SK-N-SH treated with all-trans-retinoic acid at 6 μM for 48 hours (cell line): ENCODE measurements at regions not wholly inside any gene's neighbourhood (a gene's known extent, or its start where the extent isn't known, plus 50 kb on each side); places are given as distances from the start of the nearest gene placed in this dataset.

Experiments used
- ATAC-seq: fragments of 200-7000 bp; cut with Tn5 transposase; 3 replicates; pipeline ENCODE4 v1.9.1; 2020; ENCODE audit warnings: mild to moderate bottlenecking, moderate library complexity
- ARNTL ChIP-seq: fragments of 450-650 bp; formaldehyde crosslinking; IDR thresholded peaks from 2 replicates; pipeline ENCODE4 v1.5.0; 2020; ENCODE audit warnings: low read depth, mild to moderate bottlenecking, moderate library complexity, borderline replicate concordance
- BACH2 ChIP-seq: fragments of 250-450 bp; sonication (Bioruptor Pico); IDR thresholded peaks from 2 replicates; pipeline ENCODE4 v1.9.0; 2021; ENCODE audit warnings: mild to moderate bottlenecking, borderline replicate concordance
- CSDC2 ChIP-seq: fragments of 250-450 bp; sonication (Bioruptor Pico); IDR thresholded peaks from 2 replicates; pipeline ENCODE4 v1.5.0; 2020; ENCODE audit warnings: mild to moderate bottlenecking, moderate library complexity
- CSRNP3 ChIP-seq: fragments of 250-450 bp; sonication (Bioruptor Pico); IDR thresholded peaks from 2 replicates; pipeline ENCODE4 v1.5.1; 2021; ENCODE audit warnings: mild to moderate bottlenecking, moderate library complexity
- ESRRG ChIP-seq: fragments of 250-450 bp; sonication (Bioruptor Pico); IDR thresholded peaks from 2 replicates; pipeline ENCODE4 v1.6.1; 2021; ENCODE audit warnings: mild to moderate bottlenecking
- GLIS3 ChIP-seq: fragments of 250-450 bp; sonication (Bioruptor Pico); IDR thresholded peaks from 2 replicates; pipeline ENCODE4 v1.5.0; 2020; ENCODE audit warnings: mild to moderate bottlenecking, moderate library complexity
- ISL1 ChIP-seq: fragments of 250-450 bp; sonication (Bioruptor Pico); IDR thresholded peaks from 2 replicates; pipeline ENCODE4 v2.1.2; 2022; ENCODE audit warnings: mild to moderate bottlenecking, moderate library complexity
- OSR1 ChIP-seq: fragments of 250-450 bp; sonication (Bioruptor Pico); IDR thresholded peaks from 2 replicates; pipeline ENCODE4 v1.8.0; 2022; ENCODE audit warnings: moderate library complexity, mild to moderate bottlenecking, inconsistent platforms
- POU6F1 ChIP-seq: fragments of 250-450 bp; sonication (Bioruptor Pico); IDR thresholded peaks from 2 replicates; pipeline ENCODE4 v1.8.0; 2021; ENCODE audit warnings: low read depth, mild to moderate bottlenecking, moderate library complexity, borderline replicate concordance
- PPARA ChIP-seq: fragments of 250-450 bp; sonication (Bioruptor Pico); IDR thresholded peaks from 2 replicates; pipeline ENCODE4 v1.5.0; 2020; ENCODE audit warnings: mild to moderate bottlenecking, borderline replicate concordance
- RARB ChIP-seq: fragments of 250-450 bp; sonication (Bioruptor Pico); IDR thresholded peaks from 2 replicates; pipeline ENCODE4 v1.8.0; 2021; ENCODE audit warnings: mild to moderate bottlenecking, moderate library complexity
- SNAI2 ChIP-seq: fragments of 250-450 bp; sonication (Bioruptor Pico); IDR thresholded peaks from 2 replicates; pipeline ENCODE4 v1.5.0; 2020; ENCODE audit warnings: mild to moderate bottlenecking, moderate library complexity
- TCF4 ChIP-seq: fragments of 250-450 bp; sonication (Bioruptor Pico); IDR thresholded peaks from 2 replicates; pipeline ENCODE4 v1.8.0; 2021; ENCODE audit warnings: mild to moderate bottlenecking, moderate library complexity, borderline replicate concordance
- TSHZ2 ChIP-seq: fragments of 250-450 bp; sonication (Bioruptor Pico); IDR thresholded peaks from 2 replicates; pipeline ENCODE4 v1.5.0; 2020; ENCODE audit warnings: mild to moderate bottlenecking, moderate library complexity
- ZC3H10 ChIP-seq: fragments of 250-450 bp; sonication (Bioruptor Pico); IDR thresholded peaks from 2 replicates; pipeline ENCODE4 v1.5.1; 2021; ENCODE audit warnings: mild to moderate bottlenecking, moderate library complexity
- ZFP3 ChIP-seq: fragments of 250-450 bp; sonication (Bioruptor Pico); IDR thresholded peaks from 2 replicates; pipeline ENCODE4 v1.5.0; 2020; ENCODE audit warnings: mild to moderate bottlenecking, moderate library complexity
- ZFP30 ChIP-seq: fragments of 450-650 bp; formaldehyde crosslinking; IDR thresholded peaks from 2 replicates; pipeline ENCODE4 v1.5.0; 2022; ENCODE audit warnings: mild to moderate bottlenecking, moderate library complexity
- ZNF565 ChIP-seq: fragments of 450-650 bp; formaldehyde crosslinking; conservative IDR thresholded peaks from 2 replicates; pipeline ENCODE4 v1.5.0; 2020; ENCODE audit warnings: low read depth, mild to moderate bottlenecking, moderate library complexity
- ZNF70 ChIP-seq: fragments of 450-650 bp; formaldehyde crosslinking; IDR thresholded peaks from 2 replicates; pipeline ENCODE4 v1.5.0; 2020; ENCODE audit warnings: mild to moderate bottlenecking, moderate library complexity
- ZNF8 ChIP-seq: fragments of 450-650 bp; formaldehyde crosslinking; IDR thresholded peaks from 2 replicates; pipeline ENCODE4 v1.5.0; 2020; ENCODE audit warnings: mild to moderate bottlenecking, moderate library complexity
- TF ChIP-seq, protein P1 (sequence below): fragments of 250-450 bp; sonication (Bioruptor Pico); IDR thresholded peaks from 2 replicates; pipeline ENCODE4 v1.5.1; 2020; ENCODE audit warnings: low read depth, mild to moderate bottlenecking, moderate library complexity

GRCh38 chr11:92782806-92783205, 186.6 kb upstream of the MTNR1B start:
- TF ChIP-seq ZFP30 (CRISPR knock-in tag): no peak
- no peak for TF ChIP-seq POU6F1 (CRISPR knock-in tag)
- no peak for TF ChIP-seq ZNF565 (CRISPR knock-in tag)
- TF ChIP-seq ARNTL (CRISPR knock-in tag): no peak
- no peak for TF ChIP-seq ISL1 (CRISPR knock-in tag)
- no peak for TF ChIP-seq CSDC2
- no peak for TF ChIP-seq PPARA (CRISPR knock-in tag)
- TF ChIP-seq GLIS3: no peak
- no peak for TF ChIP-seq ESRRG (CRISPR knock-in tag)
- no peak for TF ChIP-seq ZNF8
- TF ChIP-seq RARB (CRISPR knock-in tag): no peak
- TF ChIP-seq, protein P1, sequence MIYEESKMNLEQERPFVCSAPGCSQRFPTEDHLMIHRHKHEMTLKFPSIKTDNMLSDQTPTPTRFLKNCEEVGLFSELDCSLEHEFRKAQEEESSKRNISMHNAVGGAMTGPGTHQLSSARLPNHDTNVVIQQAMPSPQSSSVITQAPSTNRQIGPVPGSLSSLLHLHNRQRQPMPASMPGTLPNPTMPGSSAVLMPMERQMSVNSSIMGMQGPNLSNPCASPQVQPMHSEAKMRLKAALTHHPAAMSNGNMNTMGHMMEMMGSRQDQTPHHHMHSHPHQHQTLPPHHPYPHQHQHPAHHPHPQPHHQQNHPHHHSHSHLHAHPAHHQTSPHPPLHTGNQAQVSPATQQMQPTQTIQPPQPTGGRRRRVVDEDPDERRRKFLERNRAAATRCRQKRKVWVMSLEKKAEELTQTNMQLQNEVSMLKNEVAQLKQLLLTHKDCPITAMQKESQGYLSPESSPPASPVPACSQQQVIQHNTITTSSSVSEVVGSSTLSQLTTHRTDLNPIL: no peak
- TF ChIP-seq ZNF70 (CRISPR knock-in tag): no peak
- no peak for TF ChIP-seq BACH2 (CRISPR knock-in tag)
- TF ChIP-seq OSR1 (CRISPR knock-in tag): no peak
- no peak for TF ChIP-seq CSRNP3 (CRISPR knock-in tag)
- no peak for TF ChIP-seq SNAI2 (CRISPR knock-in tag)
- no peak for ATAC-seq

DNA sequence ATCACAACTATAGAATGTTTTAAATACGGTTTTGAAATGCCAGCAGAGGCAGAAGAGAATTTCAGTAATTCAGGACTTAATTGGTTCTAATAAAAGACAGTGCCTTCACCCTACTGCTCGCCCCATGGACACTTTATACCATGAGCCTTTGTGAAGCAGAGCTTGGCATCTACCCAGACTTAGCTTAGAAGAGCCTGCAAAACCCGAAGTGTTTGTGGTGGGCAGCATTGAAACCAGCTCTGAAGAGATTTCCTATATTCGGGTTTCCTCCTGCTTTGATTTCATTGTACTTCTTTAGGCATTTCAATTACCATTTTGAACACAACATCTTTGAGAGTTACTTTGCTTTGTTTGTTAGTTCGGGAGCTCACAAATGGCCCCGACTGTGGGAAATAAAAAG, 185.1 kb upstream of the MTNR1B start:
- ATAC-seq: no peak
- TF ChIP-seq SNAI2 (CRISPR knock-in tag): no peak
- no peak for TF ChIP-seq BACH2 (CRISPR knock-in tag)
- TF ChIP-seq ZFP3 (CRISPR knock-in tag): no peak
- TF ChIP-seq OSR1 (CRISPR knock-in tag): no peak
- TF ChIP-seq GLIS3: no peak
- no peak for TF ChIP-seq ARNTL (CRISPR knock-in tag)
- no peak for TF ChIP-seq POU6F1 (CRISPR knock-in tag)
- no peak for TF ChIP-seq ESRRG (CRISPR knock-in tag)
- TF ChIP-seq, protein P1: no peak
- no peak for TF ChIP-seq TSHZ2 (CRISPR knock-in tag)
- TF ChIP-seq RARB (CRISPR knock-in tag): no peak
- TF ChIP-seq, all 23 proteins: peak for 0

DNA sequence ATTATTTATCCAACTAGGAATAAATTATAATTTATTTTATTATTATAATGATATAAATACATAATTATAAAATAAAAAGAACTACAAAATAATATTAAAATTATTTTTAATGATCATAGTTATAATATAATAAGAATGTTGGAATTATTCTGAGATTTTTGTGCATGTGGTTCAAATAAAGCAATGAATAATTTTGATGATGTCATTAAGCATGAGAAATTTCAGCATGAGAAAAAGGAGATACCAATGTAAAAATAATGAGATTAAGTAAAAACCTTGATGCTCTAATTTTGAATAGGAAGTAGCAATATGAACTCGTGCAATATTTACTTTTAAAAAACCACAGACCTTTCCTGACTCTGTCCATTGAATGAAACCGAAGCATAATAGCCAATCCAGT, 181.8 kb upstream of the MTNR1B start:
- no peak for ATAC-seq
- TF ChIP-seq, protein P1: no peak
- TF ChIP-seq ZNF70 (CRISPR knock-in tag) (no peak), ARNTL (CRISPR knock-in tag) (no peak), CSDC2 (no peak), ISL1 (CRISPR knock-in tag) (no peak), ZFP3 (CRISPR knock-in tag) (no peak), TCF4 (CRISPR knock-in tag) (no peak), ZFP30 (CRISPR knock-in tag) (no peak), TSHZ2 (CRISPR knock-in tag) (no peak), GLIS3 (no peak), ESRRG (CRISPR knock-in tag) (no peak), ZC3H10 (CRISPR knock-in tag) (no peak)
